ENCODE measurements at regions not wholly inside any gene's neighbourhood (a gene's known extent, or its start where the extent isn't known, plus 50 kb on each side); places are given as distances from the start of the nearest gene placed in this dataset.

DNA sequence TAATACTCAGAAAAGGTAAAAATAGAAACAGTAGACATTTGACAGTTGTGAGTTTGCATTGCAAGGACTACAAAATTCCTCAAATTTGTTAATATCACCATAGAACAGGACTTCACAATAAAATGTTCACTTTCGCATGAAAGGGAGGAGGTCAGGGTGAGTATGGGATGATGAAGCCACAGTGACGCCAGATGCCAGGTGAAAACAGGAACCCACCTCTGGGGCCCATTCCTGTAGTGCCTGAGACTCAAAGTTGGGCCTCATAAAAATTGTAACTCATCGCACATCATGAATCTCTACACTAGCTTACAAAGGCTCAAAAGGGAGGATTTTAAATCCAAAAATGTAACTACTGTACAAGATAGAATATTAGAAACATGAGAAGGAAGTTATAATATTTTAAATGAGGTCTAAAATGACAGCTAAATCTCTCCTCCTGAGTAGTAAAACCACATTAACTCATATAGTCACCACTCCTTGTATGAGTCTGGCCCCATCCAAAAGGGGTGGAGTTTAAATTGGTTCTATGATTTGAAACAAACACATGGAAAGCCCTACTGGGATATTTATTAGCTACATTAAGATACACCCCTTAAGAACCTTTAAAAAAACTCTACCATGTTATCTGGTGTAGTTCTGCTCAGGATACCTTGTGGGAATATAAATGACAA is 93.7 kb downstream of the ETS2 start:
- TF ChIP-seq YY1 (IDR thresholded peaks at IDR 0.05) (no peak), TAF1 (conservative IDR thresholded peaks at IDR 0.05) (no peak), RAD21 (IDR thresholded peaks at IDR 0.05) (no peak), HNF4A (conservative IDR thresholded peaks at IDR 0.05) (no peak), JUND (IDR thresholded peaks at IDR 0.05) (no peak), EGR1 (IDR thresholded peaks at IDR 0.05; ENCODE audit: low read depth in 2 of 2) (no peak)
- TF ChIP-seq, protein P1, sequence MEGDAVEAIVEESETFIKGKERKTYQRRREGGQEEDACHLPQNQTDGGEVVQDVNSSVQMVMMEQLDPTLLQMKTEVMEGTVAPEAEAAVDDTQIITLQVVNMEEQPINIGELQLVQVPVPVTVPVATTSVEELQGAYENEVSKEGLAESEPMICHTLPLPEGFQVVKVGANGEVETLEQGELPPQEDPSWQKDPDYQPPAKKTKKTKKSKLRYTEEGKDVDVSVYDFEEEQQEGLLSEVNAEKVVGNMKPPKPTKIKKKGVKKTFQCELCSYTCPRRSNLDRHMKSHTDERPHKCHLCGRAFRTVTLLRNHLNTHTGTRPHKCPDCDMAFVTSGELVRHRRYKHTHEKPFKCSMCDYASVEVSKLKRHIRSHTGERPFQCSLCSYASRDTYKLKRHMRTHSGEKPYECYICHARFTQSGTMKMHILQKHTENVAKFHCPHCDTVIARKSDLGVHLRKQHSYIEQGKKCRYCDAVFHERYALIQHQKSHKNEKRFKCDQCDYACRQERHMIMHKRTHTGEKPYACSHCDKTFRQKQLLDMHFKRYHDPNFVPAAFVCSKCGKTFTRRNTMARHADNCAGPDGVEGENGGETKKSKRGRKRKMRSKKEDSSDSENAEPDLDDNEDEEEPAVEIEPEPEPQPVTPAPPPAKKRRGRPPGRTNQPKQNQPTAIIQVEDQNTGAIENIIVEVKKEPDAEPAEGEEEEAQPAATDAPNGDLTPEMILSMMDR (IDR thresholded peaks at IDR 0.05; ENCODE audit: low read depth, low read length, missing input control): no peak
- TF ChIP-seq, protein P2, sequence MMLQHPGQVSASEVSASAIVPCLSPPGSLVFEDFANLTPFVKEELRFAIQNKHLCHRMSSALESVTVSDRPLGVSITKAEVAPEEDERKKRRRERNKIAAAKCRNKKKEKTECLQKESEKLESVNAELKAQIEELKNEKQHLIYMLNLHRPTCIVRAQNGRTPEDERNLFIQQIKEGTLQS (IDR thresholded peaks at IDR 0.05): no peak
- TF ChIP-seq, protein P3, sequence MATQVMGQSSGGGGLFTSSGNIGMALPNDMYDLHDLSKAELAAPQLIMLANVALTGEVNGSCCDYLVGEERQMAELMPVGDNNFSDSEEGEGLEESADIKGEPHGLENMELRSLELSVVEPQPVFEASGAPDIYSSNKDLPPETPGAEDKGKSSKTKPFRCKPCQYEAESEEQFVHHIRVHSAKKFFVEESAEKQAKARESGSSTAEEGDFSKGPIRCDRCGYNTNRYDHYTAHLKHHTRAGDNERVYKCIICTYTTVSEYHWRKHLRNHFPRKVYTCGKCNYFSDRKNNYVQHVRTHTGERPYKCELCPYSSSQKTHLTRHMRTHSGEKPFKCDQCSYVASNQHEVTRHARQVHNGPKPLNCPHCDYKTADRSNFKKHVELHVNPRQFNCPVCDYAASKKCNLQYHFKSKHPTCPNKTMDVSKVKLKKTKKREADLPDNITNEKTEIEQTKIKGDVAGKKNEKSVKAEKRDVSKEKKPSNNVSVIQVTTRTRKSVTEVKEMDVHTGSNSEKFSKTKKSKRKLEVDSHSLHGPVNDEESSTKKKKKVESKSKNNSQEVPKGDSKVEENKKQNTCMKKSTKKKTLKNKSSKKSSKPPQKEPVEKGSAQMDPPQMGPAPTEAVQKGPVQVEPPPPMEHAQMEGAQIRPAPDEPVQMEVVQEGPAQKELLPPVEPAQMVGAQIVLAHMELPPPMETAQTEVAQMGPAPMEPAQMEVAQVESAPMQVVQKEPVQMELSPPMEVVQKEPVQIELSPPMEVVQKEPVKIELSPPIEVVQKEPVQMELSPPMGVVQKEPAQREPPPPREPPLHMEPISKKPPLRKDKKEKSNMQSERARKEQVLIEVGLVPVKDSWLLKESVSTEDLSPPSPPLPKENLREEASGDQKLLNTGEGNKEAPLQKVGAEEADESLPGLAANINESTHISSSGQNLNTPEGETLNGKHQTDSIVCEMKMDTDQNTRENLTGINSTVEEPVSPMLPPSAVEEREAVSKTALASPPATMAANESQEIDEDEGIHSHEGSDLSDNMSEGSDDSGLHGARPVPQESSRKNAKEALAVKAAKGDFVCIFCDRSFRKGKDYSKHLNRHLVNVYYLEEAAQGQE (IDR thresholded peaks at IDR 0.05): no peak
- TF ChIP-seq, protein P4, sequence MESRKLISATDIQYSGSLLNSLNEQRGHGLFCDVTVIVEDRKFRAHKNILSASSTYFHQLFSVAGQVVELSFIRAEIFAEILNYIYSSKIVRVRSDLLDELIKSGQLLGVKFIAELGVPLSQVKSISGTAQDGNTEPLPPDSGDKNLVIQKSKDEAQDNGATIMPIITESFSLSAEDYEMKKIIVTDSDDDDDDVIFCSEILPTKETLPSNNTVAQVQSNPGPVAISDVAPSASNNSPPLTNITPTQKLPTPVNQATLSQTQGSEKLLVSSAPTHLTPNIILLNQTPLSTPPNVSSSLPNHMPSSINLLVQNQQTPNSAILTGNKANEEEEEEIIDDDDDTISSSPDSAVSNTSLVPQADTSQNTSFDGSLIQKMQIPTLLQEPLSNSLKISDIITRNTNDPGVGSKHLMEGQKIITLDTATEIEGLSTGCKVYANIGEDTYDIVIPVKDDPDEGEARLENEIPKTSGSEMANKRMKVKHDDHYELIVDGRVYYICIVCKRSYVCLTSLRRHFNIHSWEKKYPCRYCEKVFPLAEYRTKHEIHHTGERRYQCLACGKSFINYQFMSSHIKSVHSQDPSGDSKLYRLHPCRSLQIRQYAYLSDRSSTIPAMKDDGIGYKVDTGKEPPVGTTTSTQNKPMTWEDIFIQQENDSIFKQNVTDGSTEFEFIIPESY (IDR thresholded peaks at IDR 0.05): no peak
